Activated T-cell treated with anti-CD3 and anti-CD28 coated beads for 24 hours (primary cell): ENCODE measurements at regions not wholly inside any gene's neighbourhood (a gene's known extent, or its start where the extent isn't known, plus 50 kb on each side); places are given as distances from the start of the nearest gene placed in this dataset.
"Not testable (repeated sequence)": the region's sequence is repeated elsewhere in the genome, so short reads cannot be mapped to it uniquely, and the experiment has no call there.

Experiments used
- DNase-seq: peaks from one replicate; pipeline ENCODE4 v3.0.0-alpha.2; 2020; ENCODE audit warnings: low read depth

DNA sequence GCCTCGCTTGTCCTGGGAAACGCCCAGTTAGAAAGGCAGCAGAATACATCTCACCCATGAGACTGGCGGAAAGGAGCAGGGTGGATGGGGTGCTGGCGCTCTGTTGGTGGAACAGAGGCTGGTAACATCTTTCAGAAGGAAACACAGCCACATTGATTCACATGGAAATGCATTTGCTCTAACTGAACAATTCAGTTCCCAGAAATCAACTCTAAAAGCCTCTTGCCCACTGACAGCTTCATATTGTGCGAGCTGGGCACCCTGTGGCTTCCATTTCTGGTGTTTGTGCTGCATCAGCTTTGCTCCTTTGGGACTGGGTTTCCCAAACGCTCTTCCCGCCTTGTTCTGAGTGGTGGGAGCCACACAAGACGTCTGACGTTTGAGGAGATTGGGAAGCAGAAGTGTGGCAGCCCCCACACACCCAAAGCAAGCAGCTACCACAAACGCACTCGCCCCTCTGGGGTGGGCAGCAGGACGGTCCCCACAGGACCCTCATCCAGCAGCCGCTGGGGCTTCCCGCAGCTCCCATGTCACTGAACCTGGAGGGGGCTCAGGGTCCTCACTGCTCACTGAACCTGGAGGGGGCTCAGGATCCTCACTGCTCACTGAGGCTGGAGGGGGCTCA lies 229.5 kb downstream of the ERMARD start:
- no peak for DNase-seq

DNA sequence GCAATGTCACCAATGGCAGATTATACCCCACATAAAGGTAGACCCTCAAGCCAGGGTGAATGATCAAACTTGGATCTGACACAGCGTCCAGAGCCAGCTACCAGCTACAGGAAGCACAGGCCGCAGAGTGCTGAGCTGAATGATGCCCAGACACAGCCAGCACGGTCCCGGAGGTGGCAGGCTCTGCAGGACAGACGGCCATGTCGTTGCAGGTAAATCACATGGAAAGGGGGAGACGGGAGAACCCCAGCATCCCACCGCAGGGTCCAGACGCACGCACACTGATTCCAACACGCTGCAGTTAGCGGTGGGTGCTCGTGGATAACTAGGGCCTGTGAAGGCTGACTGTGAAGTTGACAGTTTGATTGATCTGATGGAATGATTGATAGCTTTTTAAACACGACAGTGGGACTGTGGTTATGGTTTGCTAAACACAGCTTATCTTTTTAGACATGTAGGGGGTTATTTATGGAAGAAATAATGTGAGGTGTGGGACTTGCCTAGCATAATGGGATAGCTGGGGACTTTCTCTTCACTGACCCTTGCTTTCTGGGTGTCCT lies 228.5 kb downstream of the ERMARD start:
- no peak for DNase-seq

GRCh38 chr6:169978615-169979161 lies 227.3 kb downstream of the ERMARD start:
- DNase-seq = no peak

GRCh38 chr6:169977434-169978265 lies 226.2 kb downstream of the ERMARD start:
- no peak for DNase-seq

- no peak for DNase-seq
Observed at GRCh38 chr6:169976301-169977081, 225.1 kb downstream of the ERMARD start.

DNA sequence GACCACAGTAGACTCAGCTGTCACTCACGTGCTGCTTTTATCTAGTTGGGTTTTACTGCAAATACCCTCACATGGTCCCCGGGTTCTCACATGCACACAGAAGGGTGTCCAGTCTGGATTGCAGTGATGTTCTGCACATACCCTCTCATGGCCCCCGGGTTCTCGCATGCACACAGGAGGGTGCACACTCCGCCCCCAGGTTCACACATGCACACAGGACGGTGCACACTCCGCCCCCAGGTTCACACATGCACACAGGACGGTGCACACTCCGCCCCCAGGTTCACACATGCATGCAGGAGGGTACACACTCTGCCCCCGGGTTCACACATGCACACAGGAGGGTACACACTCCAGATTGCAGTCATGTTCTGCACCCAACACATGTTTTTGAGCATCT lies 224.3 kb downstream of the ERMARD start:
- DNase-seq = no peak

DNA sequence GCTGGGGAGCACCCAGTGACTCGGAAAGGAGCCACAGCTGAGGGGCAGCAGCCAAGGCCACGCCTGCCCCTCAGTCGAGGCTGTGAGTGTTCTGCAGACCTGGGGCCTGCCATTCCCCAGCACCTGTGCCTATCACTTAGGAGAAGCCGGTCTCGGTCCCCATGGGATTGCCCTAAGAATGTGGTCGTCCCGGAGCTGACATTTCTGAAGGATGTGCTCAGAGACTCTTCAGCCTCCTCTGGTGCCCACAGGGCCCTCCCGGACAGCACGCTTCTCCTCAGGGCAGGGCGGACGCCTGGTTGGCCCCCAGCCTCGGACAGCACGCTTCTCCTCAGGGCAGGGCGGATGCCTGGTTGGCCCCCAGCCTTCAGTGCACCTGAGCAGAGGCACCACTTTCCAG lies 223.9 kb downstream of the ERMARD start:
- DNase-seq = no peak

GRCh38 chr6:169974663-169975062 lies 223.2 kb downstream of the ERMARD start:
- DNase-seq = no peak

- DNase-seq = not testable (repeated sequence)
Observed at GRCh38 chr6:169973588-169974467, 222.4 kb downstream of the ERMARD start.

DNA sequence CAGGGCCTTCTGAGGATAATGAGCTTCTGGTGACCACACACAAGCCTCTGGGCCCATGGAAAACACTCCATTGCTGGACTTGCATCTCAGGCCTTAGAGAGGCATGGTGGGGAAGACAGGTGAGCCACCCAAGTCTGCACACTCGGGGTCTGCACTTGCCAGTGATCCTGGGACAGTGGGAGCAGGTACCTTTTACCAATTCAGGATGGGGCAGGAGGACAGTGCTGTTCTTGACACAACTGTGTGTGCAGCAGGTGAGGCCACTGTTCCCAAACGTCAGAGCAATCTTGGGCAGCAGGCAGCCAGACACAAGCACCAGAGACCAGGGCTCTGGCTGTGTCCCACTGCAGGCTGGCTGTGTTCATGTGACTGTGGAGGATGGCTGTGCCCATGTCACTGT lies 221.3 kb downstream of the ERMARD start:
- no peak for DNase-seq

GRCh38 chr6:169972101-169972651 lies 220.8 kb downstream of the ERMARD start:
- DNase-seq = no peak

GRCh38 chr6:169971081-169971861 lies 219.8 kb downstream of the ERMARD start:
- no peak for DNase-seq

DNA sequence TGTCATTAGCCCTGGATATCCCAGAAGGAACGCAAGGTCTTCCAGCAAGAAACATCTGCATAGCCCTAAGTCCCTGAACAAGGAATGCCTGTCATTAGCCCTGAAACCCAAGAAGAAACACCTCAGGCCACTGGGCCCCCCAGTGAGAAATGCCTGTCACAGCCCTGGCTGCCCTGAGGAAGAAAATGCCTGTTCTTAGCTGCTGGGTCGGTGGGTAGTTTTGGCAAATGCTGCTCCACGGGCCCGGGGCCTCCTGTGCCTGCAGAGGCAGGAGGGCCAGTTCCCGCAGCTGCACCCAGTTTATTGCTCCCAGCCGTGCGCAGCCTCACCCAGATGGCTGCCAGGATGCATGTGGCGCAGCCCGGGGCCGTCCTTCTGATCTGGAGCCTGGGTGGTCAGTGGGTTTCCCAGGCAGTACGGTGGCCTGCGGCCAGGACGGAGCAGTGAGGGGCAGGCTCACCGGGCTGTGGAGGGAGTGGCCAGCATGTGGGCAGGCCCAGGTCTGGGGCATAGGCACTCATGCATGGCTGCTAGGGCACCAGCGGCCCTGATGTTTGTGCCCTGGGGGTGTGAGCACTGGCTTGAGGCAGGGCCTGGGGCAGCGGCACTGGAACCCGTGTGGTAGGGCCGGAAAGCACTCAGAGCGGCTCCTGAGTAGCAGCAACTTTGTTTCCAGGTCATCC lies 219.0 kb downstream of the ERMARD start:
- no peak for DNase-seq

DNA sequence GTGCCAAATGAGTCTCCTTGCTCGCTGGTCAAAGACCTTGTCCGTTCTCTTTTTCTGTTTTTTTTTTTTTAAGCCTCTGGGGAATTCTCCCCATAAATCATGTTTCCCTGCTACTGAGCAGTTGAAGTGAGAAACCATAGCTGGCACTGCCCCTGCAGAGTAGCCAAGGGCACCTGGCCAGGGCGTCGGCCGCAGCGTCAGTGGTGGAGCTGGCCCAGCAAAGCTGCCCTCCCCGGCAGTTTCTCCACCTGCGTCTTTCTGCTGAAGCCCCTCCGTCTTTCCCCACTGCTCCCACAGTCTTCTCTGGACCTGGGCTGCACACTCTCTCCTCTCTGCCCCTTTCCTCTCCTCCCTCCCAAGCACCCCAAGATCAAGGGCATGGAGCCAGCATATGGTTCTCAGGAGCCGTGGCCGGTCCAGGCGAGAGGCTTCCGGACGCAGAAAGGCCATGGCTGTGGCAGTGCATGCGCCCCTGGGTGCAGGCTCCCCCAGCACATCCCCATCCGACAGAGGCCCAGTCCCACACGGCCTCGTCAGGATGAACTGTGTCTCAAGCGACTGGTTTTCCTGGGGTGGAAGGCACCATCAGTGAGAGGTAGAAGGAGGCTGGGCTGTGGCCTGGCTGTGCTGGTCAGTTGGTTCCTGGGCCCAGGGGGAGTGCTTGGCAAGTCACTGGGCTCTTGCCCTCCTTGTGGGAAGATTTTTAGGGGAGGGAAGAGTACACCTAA lies 218.1 kb downstream of the ERMARD start:
- no peak for DNase-seq

GRCh38 chr6:169968541-169969270 lies 217.3 kb downstream of the ERMARD start:
- DNase-seq = no peak

- no peak for DNase-seq
Observed at GRCh38 chr6:169967687-169968086, 216.3 kb downstream of the ERMARD start.

DNA sequence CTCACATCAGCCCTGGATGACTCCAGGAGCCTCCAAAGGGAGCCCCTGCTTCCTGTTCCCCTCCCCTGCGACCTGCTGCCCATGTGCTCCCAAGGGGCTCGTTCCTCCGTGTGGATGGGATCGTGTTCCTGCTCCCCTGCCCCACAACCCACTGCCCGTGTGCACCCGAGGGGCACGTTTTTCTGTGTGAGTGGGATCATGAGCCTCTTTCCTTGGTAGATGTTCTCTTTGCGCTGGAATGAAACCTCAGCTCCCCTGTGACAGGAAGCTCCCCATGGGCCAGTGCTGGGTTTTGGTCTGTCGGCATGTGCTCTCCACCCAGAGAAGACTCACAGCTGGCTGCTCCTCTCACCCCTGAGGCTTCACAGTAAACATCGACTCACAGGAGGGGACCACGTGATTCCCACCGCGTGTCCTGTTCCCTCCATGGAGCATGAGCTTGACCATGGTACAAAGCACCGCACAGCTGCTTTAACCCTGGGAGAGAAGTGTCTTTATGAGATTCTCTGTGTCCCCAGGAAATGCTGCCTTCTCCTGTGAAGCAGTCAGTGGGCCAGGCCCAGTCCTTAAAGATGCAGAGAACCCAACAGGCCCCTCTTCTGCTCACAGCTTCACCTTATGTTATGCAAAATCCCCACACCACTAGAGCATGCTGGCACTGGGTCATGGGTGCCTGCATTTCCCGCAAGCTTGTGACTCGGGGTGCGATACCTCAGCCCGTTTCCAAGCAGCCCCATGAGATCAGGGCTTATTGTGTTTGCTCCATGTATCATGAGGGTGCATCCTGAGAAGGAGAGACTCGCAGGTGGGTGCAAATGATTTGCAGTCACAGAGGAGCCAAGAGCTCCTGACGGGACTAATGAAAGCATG lies 215.1 kb downstream of the ERMARD start:
- DNase-seq = no peak
